Amniotic epithelial cell (primary cell): ENCODE measurements at regions not wholly inside any gene's neighbourhood (a gene's known extent, or its start where the extent isn't known, plus 50 kb on each side); places are given as distances from the start of the nearest gene placed in this dataset.

Experiments
- DNase-seq: peaks from one replicate; pipeline ENCODE4 v3.0.0-alpha.2; 2010; ENCODE audit warnings: low read depth

DNA sequence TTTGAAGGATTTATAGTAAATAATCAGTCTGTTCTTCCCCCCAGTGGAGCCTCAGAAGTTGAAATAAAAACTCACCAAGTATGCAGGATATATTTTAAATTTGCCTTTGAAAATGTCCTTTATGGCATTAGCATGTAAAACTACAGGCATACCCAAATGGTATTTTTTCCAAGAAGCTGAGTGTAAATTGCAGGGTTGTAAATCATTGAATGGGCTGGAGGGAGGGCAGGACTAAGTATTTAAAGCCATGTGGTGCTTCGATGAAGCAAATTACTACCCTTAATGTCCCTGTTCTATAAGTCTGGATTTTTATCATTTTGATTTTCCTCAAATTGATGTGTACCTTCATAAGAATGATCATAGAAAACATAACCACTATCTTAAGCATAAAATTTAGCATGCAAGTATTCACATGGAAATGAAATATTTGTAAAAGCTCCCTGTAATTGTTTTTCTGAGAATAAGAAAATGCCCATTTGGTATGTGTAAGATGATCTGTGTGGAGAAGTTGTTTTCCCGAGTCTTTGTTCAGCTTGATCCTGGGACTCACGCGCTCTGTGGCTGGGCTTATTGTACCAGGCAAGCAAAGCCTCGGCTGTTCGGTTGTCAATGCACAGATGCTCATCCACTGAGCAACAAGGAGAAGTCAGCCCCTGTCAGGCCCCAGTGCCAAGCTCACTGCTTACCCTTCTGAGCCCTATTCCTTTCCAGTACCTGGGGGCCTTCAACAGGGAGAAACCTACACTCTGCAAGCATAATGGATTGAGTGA lies 66.7 kb downstream of the CD164 start:
- DNase-seq, result no peak

DNA sequence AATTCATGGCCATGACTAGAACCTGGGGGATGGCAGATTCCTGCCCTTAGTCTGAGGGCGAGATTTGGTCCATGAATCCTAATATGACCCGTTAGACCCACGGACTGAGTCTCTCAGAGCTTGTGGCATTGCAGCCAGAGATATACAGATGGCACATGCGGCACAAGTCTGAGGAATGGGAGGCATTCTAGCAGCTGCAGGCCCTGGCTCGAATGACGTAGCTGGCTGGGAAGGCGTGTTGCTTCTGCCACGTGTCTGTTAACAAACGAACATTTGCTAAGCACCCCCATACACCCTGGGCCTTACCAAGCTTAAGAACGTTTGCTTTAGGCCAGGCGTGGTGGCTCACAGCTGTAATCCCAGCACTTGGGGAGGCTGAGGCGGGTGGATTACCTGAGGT lies 68.0 kb downstream of the CD164 start:
- DNase-seq, result no peak

DNA sequence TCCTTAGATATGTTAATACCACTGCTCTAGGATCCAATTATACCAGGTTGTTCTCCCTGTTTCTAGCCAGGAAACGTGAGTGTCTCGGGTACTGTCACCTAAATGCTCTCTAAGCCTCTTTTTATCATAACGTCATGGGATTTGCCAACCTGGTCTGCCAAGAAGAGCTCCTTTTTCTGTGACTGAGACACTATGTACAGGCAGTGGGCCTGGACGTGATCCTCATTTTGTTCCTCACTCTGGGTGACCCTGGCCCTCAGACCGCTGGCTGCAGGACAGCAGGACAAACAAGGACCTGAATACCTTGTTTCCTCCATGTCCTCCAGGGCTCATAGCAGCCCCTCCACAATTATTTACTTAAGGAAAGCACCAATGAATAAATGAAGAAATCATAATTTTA lies 69.1 kb downstream of the CD164 start:
- no peak for DNase-seq

DNA sequence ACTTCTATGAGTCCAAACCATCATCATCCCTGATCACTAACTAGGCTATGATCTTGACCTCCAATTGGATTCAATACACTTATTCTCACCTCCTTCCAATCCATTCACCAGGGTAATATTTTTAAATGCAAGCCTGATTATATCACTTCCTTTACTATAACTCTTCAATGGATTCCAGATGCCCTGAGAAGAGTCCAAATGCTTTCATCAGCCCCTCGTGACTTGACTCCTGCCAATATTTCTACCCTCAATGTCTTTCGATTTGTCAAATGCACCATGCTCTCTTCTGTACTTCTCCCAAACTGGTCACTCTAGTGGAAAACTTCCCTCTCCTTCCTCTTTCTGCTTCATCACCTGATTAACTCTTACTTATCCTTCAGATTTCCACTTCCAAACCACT lies 70.8 kb downstream of the CD164 start:
- no peak for DNase-seq

DNA sequence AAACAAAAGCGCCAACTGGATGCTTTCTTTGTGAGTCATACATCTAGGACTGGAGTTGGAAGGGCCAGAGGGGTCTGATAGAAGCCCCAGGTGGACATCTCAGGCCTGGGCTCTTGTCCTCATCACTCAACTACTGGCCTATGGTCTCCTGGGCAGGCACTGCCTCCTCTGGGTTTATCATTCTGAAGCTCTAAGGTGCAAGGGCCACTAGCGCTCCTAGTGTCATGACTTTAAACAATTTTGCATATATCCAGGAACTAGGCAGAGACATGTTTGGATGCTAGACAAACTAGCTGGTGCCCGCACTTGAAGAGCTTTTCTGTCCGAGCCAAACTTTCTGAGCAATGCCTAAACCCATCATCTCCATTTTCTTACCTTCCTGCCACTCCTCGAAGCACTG lies 72.3 kb downstream of the CD164 start:
- no peak for DNase-seq

DNA sequence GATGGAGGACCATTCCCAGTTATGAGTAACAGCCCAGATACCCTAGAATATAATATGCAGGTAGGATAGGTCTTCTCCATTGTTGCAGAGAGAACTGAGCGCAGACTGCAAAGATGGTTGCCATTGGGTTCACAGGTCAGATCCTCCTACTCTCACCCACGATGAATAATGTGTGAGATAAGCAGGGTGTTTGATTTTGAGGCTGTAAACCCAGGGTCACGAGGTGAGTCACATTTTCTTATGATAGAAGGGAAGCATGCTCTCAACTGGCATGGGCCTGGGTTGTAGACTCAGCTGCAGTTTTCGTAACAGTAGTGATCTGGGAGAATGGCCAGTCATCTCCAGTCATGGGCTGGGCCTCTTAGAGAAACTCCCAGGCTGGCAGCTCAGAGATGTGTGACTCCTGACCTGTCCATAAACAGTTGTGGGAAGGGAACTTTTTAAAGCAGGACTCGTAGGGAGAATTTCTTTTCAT lies 74.2 kb downstream of the CD164 start:
- DNase-seq, result peak; percentile 99

DNA sequence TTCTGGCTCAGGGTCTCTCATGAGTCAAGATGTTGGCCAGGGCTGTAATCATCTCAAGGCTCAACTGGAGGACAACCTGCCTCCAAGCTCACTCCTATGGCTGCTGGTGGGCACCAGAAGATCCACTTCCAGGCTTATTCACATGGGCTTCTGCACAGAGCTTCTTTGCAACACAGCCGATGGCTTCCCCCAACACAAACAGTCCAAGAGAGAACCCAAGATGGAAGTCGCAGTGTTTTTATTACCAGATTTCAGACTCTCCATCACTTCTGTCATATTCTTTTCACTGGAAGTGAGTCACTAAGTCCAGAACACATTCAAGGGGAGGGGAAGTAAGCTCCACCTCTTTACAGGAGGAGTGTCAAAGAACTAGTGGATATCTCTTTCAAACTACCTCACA lies 75.5 kb downstream of the CD164 start:
- DNase-seq, result peak; percentile 66

DNA sequence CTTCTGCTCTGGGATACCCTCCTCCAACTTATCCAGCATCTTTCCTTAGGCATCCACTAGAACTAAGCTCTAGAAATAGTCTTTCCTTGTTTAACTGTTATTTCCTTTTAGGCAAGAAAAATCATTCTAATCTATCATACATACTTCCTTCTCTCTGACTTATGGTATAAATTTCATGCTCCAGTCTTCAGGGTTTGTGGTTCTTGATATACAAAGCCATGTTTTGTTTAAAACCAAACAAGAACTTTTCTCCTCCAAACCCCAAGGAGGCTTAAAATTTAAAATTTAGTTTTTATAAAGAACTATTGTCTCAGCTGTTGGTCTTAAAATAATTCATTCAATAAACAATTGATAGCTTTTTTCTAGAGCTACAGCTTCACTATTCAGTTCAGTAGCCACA lies 77.2 kb downstream of the CD164 start:
- no peak for DNase-seq

DNA sequence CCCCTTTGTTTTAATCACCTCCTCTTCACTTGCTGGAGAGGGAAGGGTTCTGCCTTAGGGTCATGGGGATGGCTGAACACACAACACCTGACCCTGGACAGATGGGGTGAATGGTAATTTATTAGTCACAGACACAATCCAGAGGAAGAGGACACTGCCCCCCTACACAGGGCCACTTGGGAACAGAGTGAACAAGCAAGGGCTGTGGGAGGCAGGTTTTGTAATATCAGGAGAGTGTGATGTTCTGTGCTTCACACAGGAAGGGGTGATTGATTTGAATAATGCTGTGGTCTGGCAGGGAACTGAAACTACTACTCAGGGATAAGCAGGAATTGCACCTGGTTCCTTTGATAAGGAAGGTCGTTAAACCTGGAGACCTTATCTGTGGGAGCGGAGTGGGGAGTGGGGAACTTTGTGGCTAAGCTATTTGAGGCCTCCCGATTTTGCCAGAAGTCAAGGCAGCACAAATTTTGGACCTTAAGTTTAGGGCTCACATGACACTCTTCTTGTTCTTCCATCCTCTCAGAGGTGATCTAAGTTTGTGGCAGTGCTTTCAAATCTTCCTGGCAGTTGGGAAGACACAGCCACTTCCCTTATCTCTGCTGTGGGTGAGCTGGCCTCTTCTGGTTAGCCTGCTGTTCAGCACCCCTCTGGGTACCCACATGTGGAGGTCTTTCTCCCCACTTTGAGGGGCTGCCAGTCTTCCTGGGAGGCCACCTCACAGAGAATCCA lies 77.8 kb downstream of the CD164 start:
- DNase-seq, result peak; percentile 68

DNA sequence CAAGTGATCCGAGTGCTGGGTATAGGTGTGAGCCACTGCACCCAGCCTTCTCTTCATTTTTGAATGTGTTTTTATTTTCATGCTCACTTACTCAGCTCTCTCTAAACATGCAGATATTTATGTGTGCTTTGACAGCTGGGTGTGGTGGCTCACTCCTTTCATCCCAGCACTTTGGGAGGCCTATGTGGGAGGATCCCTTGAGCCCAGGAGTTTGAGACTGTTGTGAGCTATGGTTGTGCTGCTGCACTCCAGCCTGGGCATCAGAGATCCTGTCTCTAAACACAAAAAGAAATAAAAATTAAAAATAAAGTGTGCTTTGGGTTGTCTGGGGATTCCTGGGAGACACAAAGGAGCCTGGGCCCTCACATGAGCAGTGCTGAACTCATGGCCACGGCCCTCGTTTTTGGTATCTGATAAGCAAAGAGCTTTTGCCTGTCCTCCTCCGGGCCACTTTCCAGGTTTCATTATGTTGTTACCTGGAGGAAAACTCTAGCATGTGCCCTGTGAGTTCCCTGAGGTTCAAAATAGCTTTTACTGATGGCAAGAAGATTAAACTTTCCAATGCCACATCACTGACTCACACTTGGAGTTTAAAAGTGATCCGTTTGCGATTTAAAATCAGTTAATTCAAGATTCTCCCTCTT lies 78.5 kb downstream of the CD164 start:
- no peak for DNase-seq

DNA sequence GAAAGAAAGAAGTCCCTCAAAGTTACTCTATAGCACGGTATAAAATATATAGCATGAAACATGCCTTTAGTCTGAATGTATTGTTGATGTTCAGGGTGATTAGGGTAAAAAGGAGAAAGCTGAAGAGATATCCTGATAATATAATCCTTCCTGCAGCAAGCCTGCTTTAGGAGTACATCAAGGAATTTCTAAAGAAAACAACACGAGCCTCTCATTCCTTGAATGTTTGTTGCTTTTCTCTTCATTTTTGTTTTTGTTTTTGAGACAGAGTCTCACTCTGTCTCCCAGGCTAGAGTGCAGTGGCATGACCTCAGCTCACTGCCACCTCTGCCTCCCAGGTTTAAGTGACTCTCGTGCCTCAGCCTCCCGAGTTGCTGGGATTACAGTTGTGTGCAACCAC lies 79.1 kb downstream of the CD164 start:
- no peak for DNase-seq

DNA sequence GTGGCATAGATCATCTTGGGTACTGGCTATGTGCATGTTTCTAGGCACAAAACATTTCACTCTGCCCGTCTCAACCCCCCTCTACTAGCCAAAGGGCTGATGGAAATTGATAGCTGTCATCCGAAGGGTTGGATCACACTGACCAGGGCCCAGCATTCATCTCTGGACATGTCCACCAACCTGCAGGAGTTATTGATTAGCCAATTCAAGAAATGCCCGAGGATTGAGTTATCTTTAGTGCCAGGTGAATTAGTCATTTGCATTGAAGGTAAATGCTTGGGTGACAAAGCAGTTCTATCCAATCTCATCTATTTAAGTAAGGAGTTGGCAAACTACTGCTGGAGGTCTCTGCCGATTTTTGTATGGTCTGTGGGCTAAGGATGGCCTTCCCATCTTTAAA lies 80.1 kb downstream of the CD164 start:
- no peak for DNase-seq

DNA sequence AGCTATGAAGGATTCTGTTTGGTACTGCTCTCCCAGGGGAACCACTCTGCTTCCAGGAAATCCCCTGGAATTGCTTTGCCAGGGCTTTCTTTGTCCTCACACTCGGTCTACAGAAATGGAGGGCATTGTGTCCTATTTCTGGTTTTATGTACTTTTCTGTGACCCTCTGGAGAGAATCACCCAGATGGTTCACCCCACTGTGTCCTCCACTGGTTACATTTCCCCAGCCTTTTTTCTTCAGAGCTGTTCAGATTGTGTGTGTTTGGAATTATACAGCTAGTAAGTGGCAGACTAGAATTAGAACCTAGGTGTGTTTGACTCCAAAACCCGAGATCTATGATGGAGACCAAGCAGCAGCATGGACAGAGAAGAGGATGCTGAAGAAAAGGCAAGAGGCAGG lies 80.8 kb downstream of the CD164 start:
- no peak for DNase-seq

DNA sequence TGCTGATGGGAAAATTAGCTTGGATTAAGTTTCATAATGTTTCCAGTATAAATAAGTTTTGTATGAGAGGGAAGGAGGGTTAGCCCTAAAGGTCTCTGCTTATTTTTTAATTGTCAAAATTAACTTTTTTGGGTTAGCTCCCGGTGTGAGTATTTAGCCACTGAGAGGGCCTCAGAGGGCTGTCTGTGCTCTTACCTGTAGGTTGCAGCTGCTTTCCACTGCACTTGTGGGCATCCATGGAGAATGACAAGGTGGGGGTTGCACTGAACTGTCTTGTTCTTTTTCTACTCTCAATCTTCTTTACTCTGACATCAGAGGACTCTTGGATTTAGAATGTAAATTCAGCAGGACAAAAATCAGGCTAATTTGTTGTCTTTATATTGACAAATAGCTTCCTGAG lies 81.4 kb downstream of the CD164 start:
- no peak for DNase-seq

DNA sequence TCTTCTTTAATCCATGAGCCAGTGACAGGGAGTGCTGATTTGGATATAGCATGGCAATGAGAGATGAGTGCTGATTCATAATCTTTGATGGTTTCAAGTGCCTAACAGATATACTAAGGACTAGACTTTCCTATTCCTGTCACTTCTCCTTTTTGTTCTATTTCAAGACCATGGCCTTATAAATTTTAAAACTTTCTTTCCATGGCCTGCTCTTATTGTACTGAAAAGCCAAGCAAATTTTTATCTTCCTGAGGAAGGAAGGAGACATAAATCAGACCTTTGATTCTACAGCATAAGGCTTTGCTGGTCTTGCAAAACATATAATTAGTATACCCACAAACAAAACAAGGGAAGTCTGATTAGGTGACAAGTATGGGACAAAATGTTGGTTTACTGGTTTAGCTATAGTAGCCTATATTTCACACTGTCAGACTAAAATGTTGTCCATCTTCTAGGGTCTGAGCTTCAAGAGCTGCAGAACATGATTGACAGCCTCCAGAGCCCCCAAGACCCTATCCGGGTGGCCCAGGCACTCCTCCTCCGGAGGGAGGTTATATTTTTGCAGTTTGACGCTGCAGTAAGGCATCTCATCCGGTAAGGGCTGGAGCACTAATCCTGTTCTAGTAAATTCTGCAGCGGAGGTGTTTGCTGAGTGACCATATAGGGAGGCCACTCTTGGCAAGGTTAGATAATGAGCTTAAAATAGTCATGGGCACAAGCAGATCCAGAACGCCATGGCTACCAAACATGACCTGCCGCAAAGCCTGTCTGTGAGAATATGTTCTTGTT lies 82.3 kb downstream of the CD164 start:
- DNase-seq, result no peak

DNA sequence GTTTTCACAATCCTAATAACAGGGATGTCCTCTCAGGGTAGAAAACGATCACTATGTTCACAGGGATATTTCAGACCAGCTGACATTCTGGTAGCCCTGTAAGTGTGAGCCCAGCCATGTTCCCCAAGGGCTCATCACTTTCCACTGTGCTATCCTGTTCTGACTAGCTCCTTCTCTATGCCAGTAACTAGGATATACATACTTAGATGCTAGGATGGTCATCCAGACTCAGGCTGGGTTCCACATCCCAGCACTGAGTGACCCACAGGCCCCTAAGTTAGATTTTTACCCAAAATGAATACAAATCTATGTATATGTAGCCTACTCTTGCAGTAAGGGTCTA lies 83.0 kb downstream of the CD164 start:
- no peak for DNase-seq

DNA sequence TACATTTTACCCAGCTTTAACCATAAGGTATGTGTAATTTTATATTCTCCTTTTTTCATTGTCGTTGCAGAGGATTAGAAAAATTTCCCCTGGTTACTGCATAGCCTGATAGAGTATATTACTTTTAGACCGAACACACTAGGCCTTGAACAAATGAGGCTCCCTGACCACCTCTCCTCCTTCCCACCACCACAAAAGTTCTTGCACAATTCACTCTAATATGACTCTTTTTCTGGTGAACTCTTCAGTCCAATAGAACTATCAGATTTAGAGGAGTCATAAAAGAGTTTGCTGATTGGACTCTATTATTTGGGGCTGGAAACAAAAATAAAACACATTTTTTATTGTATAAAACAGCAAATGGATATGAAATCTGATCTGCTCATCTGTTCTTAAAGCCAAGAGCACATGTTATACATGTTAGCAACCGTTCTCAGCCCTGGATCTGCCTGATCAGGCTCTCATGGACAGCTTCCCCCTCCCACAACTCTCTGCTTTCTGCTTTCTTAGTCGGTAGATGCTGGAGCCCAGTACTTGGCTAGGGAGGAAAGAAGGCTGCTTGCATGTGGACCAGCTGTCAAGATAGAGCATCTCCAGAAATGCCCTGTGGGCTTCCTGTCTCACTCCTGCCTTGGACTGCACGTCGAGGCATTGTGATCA lies 83.5 kb downstream of the CD164 start:
- DNase-seq, result no peak

DNA sequence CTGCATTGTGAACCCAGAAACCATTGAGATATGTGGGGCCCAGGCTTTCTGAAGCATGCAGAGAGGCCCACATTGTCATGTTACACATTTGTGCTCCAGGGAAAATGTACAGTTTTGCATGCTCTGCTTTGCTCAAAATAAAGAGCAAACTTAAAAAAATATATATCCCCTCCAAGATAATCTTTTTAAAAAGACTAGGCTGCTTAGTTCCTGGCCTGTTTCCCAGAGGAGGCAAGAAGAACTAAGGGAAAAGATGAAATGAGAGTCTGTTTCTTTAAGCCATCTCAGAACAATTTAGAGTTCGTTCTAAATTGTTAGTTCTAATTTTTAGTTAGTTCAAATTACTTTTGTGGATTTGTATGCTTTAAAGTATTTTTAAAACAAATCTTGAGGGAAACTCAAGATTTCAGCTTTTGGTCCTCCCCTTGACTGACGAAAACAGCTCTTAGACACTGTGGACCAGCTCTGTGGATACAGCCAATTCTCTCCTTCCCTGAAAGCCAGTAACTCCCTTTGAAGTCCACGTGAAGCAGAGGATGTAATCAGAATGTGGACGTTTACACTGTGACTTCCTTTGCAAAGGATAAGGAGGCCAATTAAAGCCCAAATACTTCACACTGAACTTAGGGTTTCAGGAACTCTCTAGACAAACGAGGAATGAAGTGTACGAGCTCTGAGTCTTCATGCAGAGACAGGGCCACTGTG lies 84.7 kb downstream of the CD164 start:
- no peak for DNase-seq

DNA sequence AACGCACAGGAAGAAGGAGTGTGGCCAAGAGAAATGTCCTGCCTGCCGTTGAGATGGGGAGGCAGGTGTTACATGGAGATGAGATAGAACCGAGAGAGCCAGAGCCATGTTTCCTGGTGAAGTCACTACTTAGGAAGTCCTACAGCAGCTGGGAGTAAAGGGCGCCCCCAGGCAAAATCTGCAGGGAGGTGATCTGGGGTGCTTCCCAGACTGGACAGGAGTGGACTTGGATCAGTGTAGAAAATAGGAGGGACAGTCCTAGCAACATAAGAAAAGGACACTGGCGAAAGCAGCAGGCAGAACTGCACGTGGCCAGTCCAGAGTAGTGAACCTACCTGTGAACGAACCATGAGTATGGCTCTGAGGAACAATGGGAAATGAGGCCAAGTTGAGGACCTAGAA lies 85.3 kb downstream of the CD164 start:
- DNase-seq, result no peak

DNA sequence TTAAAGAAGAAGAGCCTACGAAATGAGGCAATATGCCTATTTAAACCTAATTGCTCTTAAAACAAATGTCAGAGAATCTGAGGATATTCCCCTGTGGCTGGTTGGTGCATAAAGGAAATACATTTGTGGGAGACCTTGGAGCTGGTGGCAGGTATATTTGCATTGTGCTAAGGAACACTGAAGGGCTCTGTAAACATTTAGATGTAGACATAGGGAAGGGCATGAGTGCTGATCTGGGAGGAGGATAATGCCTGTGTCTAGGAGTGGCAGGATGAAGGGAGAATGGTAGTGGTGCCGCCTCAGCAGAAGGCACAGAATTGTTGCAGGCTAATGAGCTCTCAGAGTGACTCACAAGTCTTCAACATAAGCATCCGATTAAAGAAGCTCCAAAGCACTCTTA lies 85.8 kb downstream of the CD164 start:
- no peak for DNase-seq

DNA sequence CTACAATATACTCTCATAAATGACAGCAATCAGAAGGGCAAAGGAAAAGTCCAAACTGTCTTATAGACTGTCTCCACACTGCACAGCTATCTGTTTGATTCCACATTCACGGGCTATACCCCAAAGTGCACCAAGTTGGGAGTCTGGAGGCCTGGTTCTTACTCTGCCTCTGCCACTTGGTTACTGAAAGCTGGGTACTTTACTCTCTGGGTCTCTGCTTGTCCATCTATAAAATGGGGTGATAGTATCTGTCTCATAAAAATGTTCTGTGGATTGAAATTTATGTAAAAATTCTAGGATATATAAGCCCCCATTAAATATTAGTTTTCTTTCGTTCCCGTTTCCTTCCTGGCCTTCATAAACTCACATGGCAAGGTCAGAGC lies 86.5 kb downstream of the CD164 start:
- DNase-seq, result no peak
